ENCODE measurements at regions not wholly inside any gene's neighbourhood (a gene's known extent, or its start where the extent isn't known, plus 50 kb on each side); places are given as distances from the start of the nearest gene placed in this dataset.

DNA sequence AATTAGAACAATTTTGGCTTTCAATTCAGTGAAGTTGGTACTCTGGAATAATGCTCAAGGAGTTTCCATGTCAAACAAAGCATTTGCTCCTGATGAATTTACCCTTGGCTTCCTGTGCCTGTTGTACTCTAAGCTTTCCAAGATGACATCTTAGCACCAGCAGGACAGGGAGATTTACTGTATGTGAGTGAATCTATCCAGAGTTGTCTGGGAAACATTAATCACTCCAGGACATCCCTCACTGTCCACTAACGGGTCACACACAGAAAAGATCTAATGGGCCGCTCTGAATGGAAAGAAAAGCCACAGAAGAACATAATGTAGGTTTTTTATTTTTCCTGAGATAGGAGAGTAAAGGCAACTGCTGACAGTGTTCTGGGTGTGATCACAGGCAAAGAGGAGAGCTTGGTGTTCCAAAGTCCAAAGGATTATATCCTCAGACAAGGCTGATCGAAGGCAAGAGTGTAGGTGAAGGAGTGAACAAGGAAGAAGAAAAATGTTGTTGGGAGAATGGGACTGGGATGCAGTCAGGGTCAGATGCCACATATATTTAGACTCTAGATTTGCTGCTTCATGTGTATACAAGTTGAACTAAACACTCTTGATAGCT lies 167.7 kb upstream of the RPS23 start:
- H3K4me3 Mint-ChIP-seq: no peak overlapping the region
- no peaks in the 10 kb centered on the region for H3K27me3 Mint-ChIP-seq (ENCODE audit: low read depth)
- TF ChIP-seq FOXP1 (CRISPR knock-in tag; IDR thresholded peaks at IDR 0.05; ENCODE audit: borderline replicate concordance): no peak
- TF ChIP-seq IRF2 (CRISPR knock-in tag; IDR thresholded peaks at IDR 0.05; ENCODE audit: borderline replicate concordance, low read depth): no peak
- no peak for TF ChIP-seq NR1H2 (CRISPR knock-in tag; IDR thresholded peaks at IDR 0.05)
- TF ChIP-seq, protein P1, sequence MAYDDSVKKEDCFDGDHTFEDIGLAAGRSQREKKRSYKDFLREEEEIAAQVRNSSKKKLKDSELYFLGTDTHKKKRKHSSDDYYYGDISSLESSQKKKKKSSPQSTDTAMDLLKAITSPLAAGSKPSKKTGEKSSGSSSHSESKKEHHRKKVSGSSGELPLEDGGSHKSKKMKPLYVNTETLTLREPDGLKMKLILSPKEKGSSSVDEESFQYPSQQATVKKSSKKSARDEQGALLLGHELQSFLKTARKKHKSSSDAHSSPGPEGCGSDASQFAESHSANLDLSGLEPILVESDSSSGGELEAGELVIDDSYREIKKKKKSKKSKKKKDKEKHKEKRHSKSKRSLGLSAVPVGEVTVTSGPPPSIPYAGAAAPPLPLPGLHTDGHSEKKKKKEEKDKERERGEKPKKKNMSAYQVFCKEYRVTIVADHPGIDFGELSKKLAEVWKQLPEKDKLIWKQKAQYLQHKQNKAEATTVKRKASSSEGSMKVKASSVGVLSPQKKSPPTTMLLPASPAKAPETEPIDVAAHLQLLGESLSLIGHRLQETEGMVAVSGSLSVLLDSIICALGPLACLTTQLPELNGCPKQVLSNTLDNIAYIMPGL (CRISPR knock-in tag; IDR thresholded peaks at IDR 0.05): no peak
- no peak for TF ChIP-seq OVOL2 (CRISPR knock-in tag; IDR thresholded peaks at IDR 0.05; ENCODE audit: borderline replicate concordance)
- TF ChIP-seq IRF1 (CRISPR knock-in tag; IDR thresholded peaks at IDR 0.05): no peak
- no peak for TF ChIP-seq USF2 (CRISPR knock-in tag; IDR thresholded peaks at IDR 0.05)
- TF ChIP-seq SMAD4 (CRISPR knock-in tag; IDR thresholded peaks at IDR 0.05): no peak
- no peak for TF ChIP-seq SOX15 (CRISPR knock-in tag; IDR thresholded peaks at IDR 0.05)
- TF ChIP-seq GTF2I (CRISPR knock-in tag; conservative IDR thresholded peaks at IDR 0.05): no peak
- no peak for TF ChIP-seq ZNF671 (CRISPR knock-in tag; IDR thresholded peaks at IDR 0.05)
- TF ChIP-seq, protein P2, sequence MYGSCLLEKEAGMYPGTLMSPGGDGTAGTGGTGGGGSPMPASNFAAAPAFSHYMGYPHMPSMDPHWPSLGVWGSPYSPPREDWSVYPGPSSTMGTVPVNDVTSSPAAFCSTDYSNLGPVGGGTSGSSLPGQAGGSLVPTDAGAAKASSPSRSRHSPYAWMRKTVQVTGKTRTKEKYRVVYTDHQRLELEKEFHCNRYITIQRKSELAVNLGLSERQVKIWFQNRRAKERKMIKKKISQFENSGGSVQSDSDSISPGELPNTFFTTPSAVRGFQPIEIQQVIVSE (CRISPR knock-in tag; IDR thresholded peaks at IDR 0.05; ENCODE audit: borderline replicate concordance): no peak
- no peak for TF ChIP-seq AFF4 (CRISPR knock-in tag; IDR thresholded peaks at IDR 0.05; ENCODE audit: borderline replicate concordance)
- no peaks in the 10 kb centered on the region for H3K36me3 Mint-ChIP-seq
- H3K27ac Mint-ChIP-seq: no peak overlapping the region
- no peaks in the 10 kb centered on the region for H3K9me3 Mint-ChIP-seq
- ChIA-PET CTCF (no interaction called here), POLR2A (no interaction called here)
- ATAC-seq (no peak), DNase-seq (ENCODE audit: low spot score) (no peak)
- no peaks in the 10 kb centered on the region for H3K4me1 Mint-ChIP-seq

DNA sequence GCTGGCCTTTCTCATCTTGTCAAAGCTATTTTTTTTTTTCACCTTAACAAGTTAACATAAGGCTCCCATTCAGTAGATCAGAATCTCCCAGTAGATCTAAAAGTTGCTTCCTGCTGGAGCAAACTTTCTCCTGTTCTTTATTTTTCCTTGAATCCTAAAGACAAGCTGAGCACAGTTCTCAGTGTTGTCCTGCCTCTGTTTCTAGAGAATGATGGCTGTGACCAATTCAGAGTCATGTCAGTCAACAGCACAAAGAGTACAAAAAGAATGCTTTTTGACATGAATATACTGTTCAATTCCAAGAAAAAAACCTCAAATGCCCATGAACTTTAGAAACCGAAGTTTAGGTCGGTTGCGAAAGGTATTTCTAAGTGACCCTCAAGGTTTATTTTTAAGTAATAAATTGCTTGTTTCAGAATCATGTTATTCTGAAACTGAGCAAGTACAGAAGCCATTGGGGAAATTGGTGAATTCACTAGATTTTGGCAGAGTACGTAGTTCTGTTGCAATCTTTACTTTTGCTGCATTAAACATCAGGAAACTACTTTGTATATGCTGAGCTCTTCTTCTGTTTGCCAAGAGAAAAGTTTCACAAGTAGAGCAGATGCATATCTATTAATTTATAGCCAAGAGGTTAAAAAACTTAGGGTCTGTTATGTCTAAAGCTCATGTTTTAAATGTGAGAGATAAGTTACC lies 161.7 kb upstream of the RPS23 start:
- Mint-ChIP-seq H3K27ac (no peak overlapping the region), H3K9me3 (peaks cover 16% of the 10 kb centered on the region), H3K36me3 (peaks cover 9% of the 10 kb centered on the region), H3K27me3 (ENCODE audit: low read depth) (no peaks in the 10 kb centered on the region), H3K4me3 (no peak overlapping the region), H3K4me1 (peaks cover 17% of the 10 kb centered on the region)
- POLR2A ChIA-PET: no interaction called here
- CTCF ChIA-PET: no interaction called here
- no peak for DNase-seq (ENCODE audit: low spot score)
- no peak for ATAC-seq
- no peak for TF ChIP-seq TEAD4 (CRISPR knock-in tag; IDR thresholded peaks at IDR 0.05)
- TF ChIP-seq CREM (CRISPR knock-in tag; IDR thresholded peaks at IDR 0.05): no peak
- no peak for TF ChIP-seq CTCF (IDR thresholded peaks at IDR 0.05)
- TF ChIP-seq TEAD1 (CRISPR knock-in tag; IDR thresholded peaks at IDR 0.05): no peak
- TF ChIP-seq, protein P3, sequence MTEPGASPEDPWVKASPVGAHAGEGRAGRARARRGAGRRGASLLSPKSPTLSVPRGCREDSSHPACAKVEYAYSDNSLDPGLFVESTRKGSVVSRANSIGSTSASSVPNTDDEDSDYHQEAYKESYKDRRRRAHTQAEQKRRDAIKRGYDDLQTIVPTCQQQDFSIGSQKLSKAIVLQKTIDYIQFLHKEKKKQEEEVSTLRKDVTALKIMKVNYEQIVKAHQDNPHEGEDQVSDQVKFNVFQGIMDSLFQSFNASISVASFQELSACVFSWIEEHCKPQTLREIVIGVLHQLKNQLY (CRISPR knock-in tag; IDR thresholded peaks at IDR 0.05): no peak
- TF ChIP-seq, protein P4, sequence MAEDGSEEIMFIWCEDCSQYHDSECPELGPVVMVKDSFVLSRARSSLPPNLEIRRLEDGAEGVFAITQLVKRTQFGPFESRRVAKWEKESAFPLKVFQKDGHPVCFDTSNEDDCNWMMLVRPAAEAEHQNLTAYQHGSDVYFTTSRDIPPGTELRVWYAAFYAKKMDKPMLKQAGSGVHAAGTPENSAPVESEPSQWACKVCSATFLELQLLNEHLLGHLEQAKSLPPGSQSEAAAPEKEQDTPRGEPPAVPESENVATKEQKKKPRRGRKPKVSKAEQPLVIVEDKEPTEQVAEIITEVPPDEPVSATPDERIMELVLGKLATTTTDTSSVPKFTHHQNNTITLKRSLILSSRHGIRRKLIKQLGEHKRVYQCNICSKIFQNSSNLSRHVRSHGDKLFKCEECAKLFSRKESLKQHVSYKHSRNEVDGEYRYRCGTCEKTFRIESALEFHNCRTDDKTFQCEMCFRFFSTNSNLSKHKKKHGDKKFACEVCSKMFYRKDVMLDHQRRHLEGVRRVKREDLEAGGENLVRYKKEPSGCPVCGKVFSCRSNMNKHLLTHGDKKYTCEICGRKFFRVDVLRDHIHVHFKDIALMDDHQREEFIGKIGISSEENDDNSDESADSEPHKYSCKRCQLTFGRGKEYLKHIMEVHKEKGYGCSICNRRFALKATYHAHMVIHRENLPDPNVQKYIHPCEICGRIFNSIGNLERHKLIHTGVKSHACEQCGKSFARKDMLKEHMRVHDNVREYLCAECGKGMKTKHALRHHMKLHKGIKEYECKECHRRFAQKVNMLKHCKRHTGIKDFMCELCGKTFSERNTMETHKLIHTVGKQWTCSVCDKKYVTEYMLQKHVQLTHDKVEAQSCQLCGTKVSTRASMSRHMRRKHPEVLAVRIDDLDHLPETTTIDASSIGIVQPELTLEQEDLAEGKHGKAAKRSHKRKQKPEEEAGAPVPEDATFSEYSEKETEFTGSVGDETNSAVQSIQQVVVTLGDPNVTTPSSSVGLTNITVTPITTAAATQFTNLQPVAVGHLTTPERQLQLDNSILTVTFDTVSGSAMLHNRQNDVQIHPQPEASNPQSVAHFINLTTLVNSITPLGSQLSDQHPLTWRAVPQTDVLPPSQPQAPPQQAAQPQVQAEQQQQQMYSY (CRISPR knock-in tag; IDR thresholded peaks at IDR 0.05): no peak
- no peak for TF ChIP-seq ZNF416 (CRISPR knock-in tag; IDR thresholded peaks at IDR 0.05)
